WI38 (cell line): ENCODE measurements at regions not wholly inside any gene's neighbourhood (a gene's known extent, or its start where the extent isn't known, plus 50 kb on each side); places are given as distances from the start of the nearest gene placed in this dataset.

Source experiments
- H3K4me3 ChIP-seq: 2 replicates; pipeline ENCODE4 v1.5.1; 2011; ENCODE audit warnings: low read depth, mild to moderate bottlenecking, control low read depth, low read length
- CTCF ChIP-seq: IDR thresholded peaks from 2 replicates; pipeline ENCODE4 v1.5.1; 2012; ENCODE audit warnings: low read depth, mild to moderate bottlenecking, control low read depth, low read length

- no peak overlapping the region for H3K4me3 ChIP-seq
These were observed 422.4 kb downstream of the IRX1 start for GRCh38 chr5:4018007-4018406.

GRCh38 chr5:4019009-4019769, 423.6 kb downstream of the IRX1 start:
- no peak for TF ChIP-seq CTCF
- H3K4me3 ChIP-seq, result no peak overlapping the region

More at GRCh38 chr5:4018007-4018406, 422.4 kb downstream of the IRX1 start:
- TF ChIP-seq CTCF, result no peak

DNA sequence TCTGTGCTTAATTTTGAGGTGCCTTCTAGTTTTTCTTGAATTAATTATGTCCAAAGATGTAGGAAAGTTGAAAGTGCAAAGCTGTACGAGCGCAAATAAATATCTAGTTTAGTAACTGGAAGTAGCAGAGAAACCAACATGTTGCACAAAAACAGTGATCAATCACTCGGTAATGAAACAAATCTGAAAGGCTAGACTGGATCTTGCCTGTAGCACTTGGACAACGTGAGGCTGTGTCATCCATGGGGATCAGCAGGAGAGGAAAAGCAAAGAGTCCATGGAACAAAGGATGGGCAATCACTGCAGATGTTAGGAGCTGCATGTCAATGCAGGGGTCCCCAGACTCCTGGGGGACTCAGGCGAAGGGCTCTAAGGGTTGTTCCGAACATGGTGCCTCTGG, 424.2 kb downstream of the IRX1 start:
- TF ChIP-seq CTCF, result no peak
- no peak overlapping the region for H3K4me3 ChIP-seq

- no peak for TF ChIP-seq CTCF
- H3K4me3 ChIP-seq, result no peak overlapping the region
These were observed 424.8 kb downstream of the IRX1 start for GRCh38 chr5:4020400-4020799.

DNA sequence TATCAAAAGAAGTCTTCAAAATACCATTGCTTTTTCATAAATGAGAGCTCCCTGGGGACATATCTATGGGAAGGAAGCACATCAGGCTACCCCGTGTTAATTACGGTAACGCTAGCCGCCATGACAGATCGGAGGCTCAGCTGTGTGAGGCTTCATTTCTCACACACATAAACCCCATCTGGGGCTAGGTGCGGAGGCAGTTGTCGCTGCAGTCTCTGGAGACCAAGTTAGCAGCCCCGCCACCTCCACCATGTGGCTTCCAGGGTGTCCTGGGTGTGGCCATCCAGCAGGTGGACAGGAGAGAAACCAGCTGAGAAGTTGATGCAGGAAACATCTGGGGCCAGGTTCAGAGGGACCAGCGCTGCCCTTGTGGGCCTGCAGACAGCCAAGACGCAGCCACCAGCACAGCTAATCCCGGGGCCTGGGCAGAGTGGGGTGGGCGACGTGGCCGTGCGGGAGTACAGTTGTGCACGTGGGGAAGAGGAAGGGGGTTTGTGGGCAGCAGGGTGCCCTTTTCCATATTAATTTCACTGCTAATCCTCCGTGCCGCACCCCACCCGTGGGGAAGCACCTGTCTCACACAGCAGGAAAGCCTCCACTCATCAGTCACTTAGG, 426.5 kb downstream of the IRX1 start:
- H3K4me3 ChIP-seq, result no peak overlapping the region
- no peak for TF ChIP-seq CTCF

DNA sequence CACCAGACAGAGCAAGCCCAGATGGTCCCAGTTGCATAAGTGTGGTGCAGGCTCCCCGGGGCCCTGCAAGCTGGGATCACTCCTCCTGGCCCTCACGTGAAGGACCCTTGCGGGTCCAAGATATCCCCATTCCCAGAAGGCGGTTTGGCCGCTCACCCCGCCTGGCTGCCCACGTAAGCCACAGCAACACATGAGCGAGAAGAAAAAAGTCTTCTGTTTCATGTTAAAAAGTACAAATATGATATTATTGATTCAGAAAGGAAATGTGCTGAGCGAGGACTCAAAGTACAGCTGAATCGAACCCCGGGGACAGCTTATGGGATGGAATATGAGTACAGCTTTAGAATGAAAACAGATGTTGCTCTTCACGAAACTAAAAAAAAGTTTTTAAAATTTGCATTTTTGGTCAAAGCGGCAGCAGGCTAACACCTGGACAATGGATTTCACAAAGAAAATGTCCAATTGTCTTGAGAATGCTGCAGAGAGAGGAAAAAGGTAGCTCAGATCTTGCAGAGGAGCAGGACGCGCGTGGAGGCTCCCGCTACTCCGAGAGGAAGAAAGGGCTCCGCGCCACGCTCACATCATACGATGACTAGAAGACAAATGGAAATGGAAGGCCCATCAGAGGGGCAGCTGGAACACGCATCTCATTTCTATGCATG, 427.6 kb downstream of the IRX1 start:
- no peak for TF ChIP-seq CTCF
- no peak overlapping the region for H3K4me3 ChIP-seq
